ENCODE measurements at regions not wholly inside any gene's neighbourhood (a gene's known extent, or its start where the extent isn't known, plus 50 kb on each side); places are given as distances from the start of the nearest gene placed in this dataset.

- TF ChIP-seq CTCF (IDR thresholded peaks at IDR 0.05; ENCODE audit: low read length) (no peak), EZH2phosphoT487 (IDR thresholded peaks at IDR 0.05; ENCODE audit: low read length) (no peak), EZH2 (optimal IDR thresholded peaks at IDR 0.05; ENCODE audit: low read depth, low read length) (no peak)
Measured at GRCh38 chr22:49032821-49033220, 794.9 kb downstream of the BRD1 start.

All from MM.1S (cell line).